Adrenal gland (tissue), 5 donors: ENCODE measurements at regions not wholly inside any gene's neighbourhood (a gene's known extent, or its start where the extent isn't known, plus 50 kb on each side); places are given as distances from the start of the nearest gene placed in this dataset.

Source experiments
- POLR2A ChIP-seq, 2 donors: fragments of 450-650 bp; IDR thresholded peaks; one replicate each; pipeline ENCODE4 v1.6.1; 2017; ENCODE audit warnings: antibody characterized with exemption in 2 of 2, mild to moderate bottlenecking in 2 of 2, moderate library complexity in 1 of 2
- TF ChIP-seq, protein P1 (sequence below), 6 experiments: fragments of 450-650 bp in 4 of 6; fragments of 200-600 bp in 2 of 6; sonication (generic) in 1 of 6; IDR thresholded peaks; 1 replicate in 5 of 6; 2 replicates in 1 of 6; pipeline versions ENCODE4 v1.5.1 to v1.8.0; 2016 to 2021; ENCODE audit warnings: antibody characterized with exemption in 6 of 6, mild to moderate bottlenecking in 2 of 6, moderate library complexity in 1 of 6
- donor health status: DM: no; HTN: no; CAD: no.

DNA sequence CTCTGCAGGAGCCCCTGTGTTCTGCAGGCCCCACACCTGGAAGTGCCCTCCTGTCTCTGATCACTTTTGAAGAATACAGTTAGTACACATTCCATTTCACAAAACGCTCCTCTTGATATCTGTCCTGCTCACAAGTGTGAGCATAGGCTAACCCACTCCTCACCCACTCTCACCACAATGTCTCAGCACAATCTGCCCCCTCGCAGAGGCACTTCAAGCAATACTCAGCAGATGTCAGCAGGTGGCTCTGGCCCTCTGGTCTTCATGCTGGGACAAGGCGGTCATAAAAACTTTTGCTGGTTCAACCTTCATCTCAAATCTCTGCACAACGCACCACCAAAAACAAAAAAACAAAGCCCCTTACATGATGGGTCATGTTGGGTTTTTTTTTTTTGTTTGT is 671.2 kb downstream of the MATN1 start:
- TF ChIP-seq, protein P1, sequence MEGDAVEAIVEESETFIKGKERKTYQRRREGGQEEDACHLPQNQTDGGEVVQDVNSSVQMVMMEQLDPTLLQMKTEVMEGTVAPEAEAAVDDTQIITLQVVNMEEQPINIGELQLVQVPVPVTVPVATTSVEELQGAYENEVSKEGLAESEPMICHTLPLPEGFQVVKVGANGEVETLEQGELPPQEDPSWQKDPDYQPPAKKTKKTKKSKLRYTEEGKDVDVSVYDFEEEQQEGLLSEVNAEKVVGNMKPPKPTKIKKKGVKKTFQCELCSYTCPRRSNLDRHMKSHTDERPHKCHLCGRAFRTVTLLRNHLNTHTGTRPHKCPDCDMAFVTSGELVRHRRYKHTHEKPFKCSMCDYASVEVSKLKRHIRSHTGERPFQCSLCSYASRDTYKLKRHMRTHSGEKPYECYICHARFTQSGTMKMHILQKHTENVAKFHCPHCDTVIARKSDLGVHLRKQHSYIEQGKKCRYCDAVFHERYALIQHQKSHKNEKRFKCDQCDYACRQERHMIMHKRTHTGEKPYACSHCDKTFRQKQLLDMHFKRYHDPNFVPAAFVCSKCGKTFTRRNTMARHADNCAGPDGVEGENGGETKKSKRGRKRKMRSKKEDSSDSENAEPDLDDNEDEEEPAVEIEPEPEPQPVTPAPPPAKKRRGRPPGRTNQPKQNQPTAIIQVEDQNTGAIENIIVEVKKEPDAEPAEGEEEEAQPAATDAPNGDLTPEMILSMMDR (IDR thresholded peaks at IDR 0.05), result no peak
- TF ChIP-seq POLR2A (IDR thresholded peaks at IDR 0.05), result no peak
